ENCODE measurements at regions not wholly inside any gene's neighbourhood (a gene's known extent, or its start where the extent isn't known, plus 50 kb on each side); places are given as distances from the start of the nearest gene placed in this dataset.

DNA sequence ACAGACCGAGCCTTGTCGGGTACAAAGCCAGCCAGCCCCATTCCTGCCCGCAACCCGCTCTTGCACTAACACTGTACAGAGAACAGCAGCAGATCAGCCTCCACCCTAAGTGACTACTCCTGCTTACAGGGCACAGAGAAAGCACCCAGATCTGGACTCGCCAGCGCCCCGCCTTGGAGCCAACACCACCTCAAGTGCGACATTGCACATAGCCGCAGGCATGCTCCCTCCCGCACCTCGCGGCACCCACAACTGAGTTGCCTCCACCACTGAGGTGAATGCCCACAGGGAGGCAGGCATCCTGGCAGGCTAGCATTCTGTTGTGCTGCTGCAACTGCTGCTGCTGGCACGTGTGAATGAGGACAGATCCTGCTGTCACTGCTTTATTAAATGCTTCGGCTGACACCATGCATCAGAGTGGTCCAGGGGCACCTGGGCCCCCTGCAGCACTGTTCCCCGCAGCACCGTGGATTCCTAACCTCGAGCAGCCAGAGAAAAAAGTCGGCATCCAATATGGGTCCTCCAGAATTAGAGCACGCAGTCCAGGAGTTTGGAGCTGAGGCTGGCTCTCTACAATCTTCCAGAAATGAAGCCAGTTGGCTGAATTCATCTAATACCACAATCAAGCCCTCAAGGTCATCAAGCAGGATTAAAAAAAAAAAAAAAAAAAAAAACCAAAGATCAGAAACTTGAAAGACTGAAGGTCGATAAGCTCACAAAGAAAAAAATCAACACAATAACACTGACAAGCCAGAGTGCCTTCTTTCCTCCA lies 352.9 kb downstream of the GASK1B start:
- no peak for DNase-seq (ENCODE audit: extremely low read depth, low read depth)
- TF ChIP-seq, protein P1, sequence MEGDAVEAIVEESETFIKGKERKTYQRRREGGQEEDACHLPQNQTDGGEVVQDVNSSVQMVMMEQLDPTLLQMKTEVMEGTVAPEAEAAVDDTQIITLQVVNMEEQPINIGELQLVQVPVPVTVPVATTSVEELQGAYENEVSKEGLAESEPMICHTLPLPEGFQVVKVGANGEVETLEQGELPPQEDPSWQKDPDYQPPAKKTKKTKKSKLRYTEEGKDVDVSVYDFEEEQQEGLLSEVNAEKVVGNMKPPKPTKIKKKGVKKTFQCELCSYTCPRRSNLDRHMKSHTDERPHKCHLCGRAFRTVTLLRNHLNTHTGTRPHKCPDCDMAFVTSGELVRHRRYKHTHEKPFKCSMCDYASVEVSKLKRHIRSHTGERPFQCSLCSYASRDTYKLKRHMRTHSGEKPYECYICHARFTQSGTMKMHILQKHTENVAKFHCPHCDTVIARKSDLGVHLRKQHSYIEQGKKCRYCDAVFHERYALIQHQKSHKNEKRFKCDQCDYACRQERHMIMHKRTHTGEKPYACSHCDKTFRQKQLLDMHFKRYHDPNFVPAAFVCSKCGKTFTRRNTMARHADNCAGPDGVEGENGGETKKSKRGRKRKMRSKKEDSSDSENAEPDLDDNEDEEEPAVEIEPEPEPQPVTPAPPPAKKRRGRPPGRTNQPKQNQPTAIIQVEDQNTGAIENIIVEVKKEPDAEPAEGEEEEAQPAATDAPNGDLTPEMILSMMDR (IDR thresholded peaks at IDR 0.05; ENCODE audit: low read depth, low read length, missing control alignments) = no peak
- no peak overlapping the region for H3K4me3 ChIP-seq (replicated peaks; ENCODE audit: low read depth, low read length)

- no peak for DNase-seq (ENCODE audit: extremely low read depth, low read depth)
- no peak overlapping the region for H3K4me3 ChIP-seq (replicated peaks; ENCODE audit: low read depth, low read length)
- TF ChIP-seq, protein P1 (IDR thresholded peaks at IDR 0.05; ENCODE audit: low read depth, low read length, missing control alignments) = no peak
Measured at GRCh38 chr4:157818946-157819692, 353.7 kb downstream of the GASK1B start.

DNA sequence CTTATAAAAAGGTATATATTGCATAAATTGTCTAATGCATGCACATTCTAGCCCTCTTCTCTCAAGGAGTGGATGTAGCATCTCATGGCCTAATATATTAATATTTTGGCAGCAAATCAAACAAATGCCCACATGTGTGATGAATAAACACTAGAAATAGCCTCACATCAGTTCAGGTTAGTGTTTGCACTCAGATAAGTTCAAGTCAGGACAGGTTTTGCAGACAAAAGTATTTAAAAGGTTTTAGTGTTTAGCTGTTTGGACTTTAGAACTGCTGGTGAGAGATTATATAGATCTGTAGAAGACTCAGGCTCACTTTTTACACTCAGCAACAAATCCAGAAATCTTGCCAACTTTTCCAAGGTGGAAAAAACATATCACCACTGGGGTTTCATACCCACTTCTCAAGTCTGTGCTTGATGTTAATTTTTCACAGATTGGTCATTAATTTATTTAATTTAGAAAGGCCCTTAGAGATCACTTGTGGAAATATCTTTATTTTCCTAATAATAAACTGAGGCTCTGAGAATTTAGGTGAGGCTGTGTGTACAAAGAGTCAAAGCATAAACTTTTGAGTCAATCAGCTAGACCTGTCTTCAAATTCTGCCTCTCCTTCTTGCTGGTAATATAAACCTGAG lies 362.6 kb downstream of the GASK1B start:
- no peak for DNase-seq (ENCODE audit: extremely low read depth, low read depth)
- TF ChIP-seq, protein P1 (IDR thresholded peaks at IDR 0.05; ENCODE audit: low read depth, low read length, missing control alignments) = no peak

GRCh38 chr4:157808796-157809383 lies 363.9 kb downstream of the GASK1B start:
- DNase-seq (ENCODE audit: extremely low read depth, low read depth) = no peak
- TF ChIP-seq, protein P1 (IDR thresholded peaks at IDR 0.05; ENCODE audit: low read depth, low read length, missing control alignments) = no peak
- no peak overlapping the region for H3K4me3 ChIP-seq (replicated peaks; ENCODE audit: low read depth, low read length)

More for the DNA sequence above, 362.6 kb downstream of the GASK1B start:
- no peak overlapping the region for H3K4me3 ChIP-seq (replicated peaks; ENCODE audit: low read depth, low read length)

- TF ChIP-seq, protein P1 (IDR thresholded peaks at IDR 0.05; ENCODE audit: low read depth, low read length, missing control alignments) = no peak
- H3K4me3 ChIP-seq (replicated peaks; ENCODE audit: low read depth, low read length) = no peak overlapping the region
- DNase-seq (ENCODE audit: extremely low read depth, low read depth) = no peak
Measured at GRCh38 chr4:157806184-157806583, 366.6 kb downstream of the GASK1B start.

GRCh38 chr4:157804986-157805385 lies 367.8 kb downstream of the GASK1B start:
- TF ChIP-seq, protein P1 (IDR thresholded peaks at IDR 0.05; ENCODE audit: low read depth, low read length, missing control alignments) = peak; percentile 27
- no peak overlapping the region for H3K4me3 ChIP-seq (replicated peaks; ENCODE audit: low read depth, low read length)
- DNase-seq (ENCODE audit: extremely low read depth, low read depth) = no peak

Measured in HFF-Myc (cell line).